Stimulated activated CD4-positive, alpha-beta T cell treated with anti-CD3 and anti-CD28 coated beads, Interleukin-1b, Interleukin-23, amount 100 ng/mL, for 48 hours (primary cell): ENCODE measurements at regions not wholly inside any gene's neighbourhood (a gene's known extent, or its start where the extent isn't known, plus 50 kb on each side); places are given as distances from the start of the nearest gene placed in this dataset.

ENCODE experiments used
- DNase-seq: peaks from one replicate; pipeline ENCODE4 v3.0.0-alpha.2; 2020

- no peak for DNase-seq
Observed at GRCh38 chr17:36761203-36761950, 160.0 kb downstream of the MRM1 start.

GRCh38 chr17:36765436-36766043 lies 164.2 kb downstream of the MRM1 start:
- no peak for DNase-seq

- DNase-seq = no peak
Observed at GRCh38 chr17:36768394-36768793, 167.0 kb downstream of the MRM1 start.

GRCh38 chr17:36773039-36773438 lies 164.2 kb upstream of the LHX1 start:
- no peak for DNase-seq

GRCh38 chr17:36777118-36777517 lies 160.2 kb upstream of the LHX1 start:
- DNase-seq = no peak

GRCh38 chr17:36778448-36778847 lies 158.8 kb upstream of the LHX1 start:
- DNase-seq = no peak

- no peak for DNase-seq
Observed at GRCh38 chr17:36779550-36779949, 157.7 kb upstream of the LHX1 start.

GRCh38 chr17:36784633-36785032 lies 152.6 kb upstream of the LHX1 start:
- no peak for DNase-seq

GRCh38 chr17:36786867-36787266 lies 150.4 kb upstream of the LHX1 start:
- no peak for DNase-seq

- no peak for DNase-seq
Observed at GRCh38 chr17:36791150-36791941, 145.9 kb upstream of the LHX1 start.

GRCh38 chr17:36791942-36792475 lies 145.3 kb upstream of the LHX1 start:
- DNase-seq = no peak

GRCh38 chr17:36792849-36793248 lies 144.4 kb upstream of the LHX1 start:
- no peak for DNase-seq

GRCh38 chr17:36793976-36794375 lies 143.3 kb upstream of the LHX1 start:
- DNase-seq = no peak

GRCh38 chr17:36807496-36808179 lies 129.6 kb upstream of the LHX1 start:
- DNase-seq = no peak

GRCh38 chr17:36808180-36808661 lies 129.1 kb upstream of the LHX1 start:
- DNase-seq = no peak

- DNase-seq = no peak
Observed at GRCh38 chr17:36812762-36813161, 124.5 kb upstream of the LHX1 start.

GRCh38 chr17:36813357-36813756 lies 123.9 kb upstream of the LHX1 start:
- DNase-seq = no peak

- no peak for DNase-seq
Observed at GRCh38 chr17:36813957-36814563, 123.2 kb upstream of the LHX1 start.

GRCh38 chr17:36814958-36815357 lies 122.3 kb upstream of the LHX1 start:
- DNase-seq = no peak

- DNase-seq = no peak
Observed at GRCh38 chr17:36816214-36816906, 120.9 kb upstream of the LHX1 start.

GRCh38 chr17:36816907-36817288 lies 120.4 kb upstream of the LHX1 start:
- DNase-seq = no peak
